HCT116 (cell line): ENCODE measurements at regions not wholly inside any gene's neighbourhood (a gene's known extent, or its start where the extent isn't known, plus 50 kb on each side); places are given as distances from the start of the nearest gene placed in this dataset.

Source experiments
- ATAC-seq: fragments of 200-7000 bp; cut with Tn5 transposase; 2 replicates; pipeline ENCODE4 v1.9.1; 2020; ENCODE audit warnings: mild to moderate bottlenecking, moderate library complexity
- BruUV-seq: library from RNA; stranded (reverse); fragments of 400-500 nt; replicated peaks from 2 replicates; lab custom pipeline; 2021; lab: Mats Ljungman, UMichigan
- CTCF ChIA-PET: fragments of 300-600 bp; sonication (Branson Sonifier 250); formaldehyde crosslinking; loops from one replicate; lab custom pipeline; 2021; ENCODE audit warnings: antibody characterized with exemption; lab: Charles Lee
- POLR2A ChIA-PET: fragments of 300-600, 350-600 bp; sonication (Branson Sonifier 250); formaldehyde crosslinking; loops from one replicate; lab custom pipeline; 2021; ENCODE audit warnings: antibody characterized with exemption; lab: Charles Lee
- RAD21 ChIA-PET, 2 experiments: fragments of 300-600 bp; sonication (Branson Sonifier 250); formaldehyde crosslinking; loops; one replicate each; lab custom pipeline; 2023; ENCODE audit warnings: low total read pairs in 2 of 2; ENCODE audit not compliant: uncharacterized antibody in 2 of 2, unreplicated experiment in 2 of 2, low non-redundant PET in 1 of 2; lab: Charles Lee
- DNase-seq: peaks from one replicate; pipeline ENCODE4 v3.0.0-alpha.2; 2010; ENCODE audit warnings: low read depth, low spot score
- H2AFZ ChIP-seq: fragments of 200-600 bp; shearing (Covaris generic), sonication (generic); 2 replicates; pipeline ENCODE4 v1.6.1; 2017; ENCODE audit warnings: low read depth, mixed run types, mixed read lengths, antibody characterized with exemption, low read length; ENCODE audit not compliant: poor library complexity, severe bottlenecking
- H3K27ac ChIP-seq: 2 replicates; pipeline ENCODE4 v1.5.1; 2012; ENCODE audit warnings: low read depth, low read length
- H3K27me3 ChIP-seq: fragments of 200-600 bp; sonication (generic); 2 replicates; pipeline ENCODE4 v1.6.1; 2016; ENCODE audit warnings: mixed run types, low read length, mixed read lengths; ENCODE audit not compliant: insufficient read depth
- H3K36me3 ChIP-seq, 2 experiments: fragments of 200-500 bp in 1 of 2; fragments of 200-600 bp in 1 of 2; sonication (Bioruptor generic) in 1 of 2; sonication (generic) in 1 of 2; 2 replicates each; pipeline versions ENCODE4 v1.5.1 to v1.6.1; 2014 to 2016; ENCODE audit warnings: low read length in 2 of 2, inconsistent platforms in 1 of 2, mixed read lengths in 1 of 2, mixed run types in 1 of 2; ENCODE audit not compliant: insufficient read depth in 2 of 2, control insufficient read depth in 1 of 2
- H3K4me1 ChIP-seq, 2 experiments: fragments of 200-600 bp in 1 of 2; sonication (generic) in 1 of 2; 2 replicates each; pipeline versions ENCODE4 v1.5.1 to v1.6.1; 2012 to 2017; ENCODE audit warnings: low read length in 2 of 2, inconsistent platforms in 1 of 2, mild to moderate bottlenecking in 1 of 2, mixed read lengths in 1 of 2, mixed run types in 1 of 2, moderate library complexity in 1 of 2; ENCODE audit not compliant: insufficient read depth in 2 of 2, control insufficient read depth in 1 of 2
- H3K4me2 ChIP-seq: fragments of 200-600 bp; sonication (generic); 2 replicates; pipeline ENCODE4 v1.6.1; 2017; ENCODE audit warnings: mixed run types, low read length, mixed read lengths
- H3K4me3 ChIP-seq, 2 experiments: fragments of 200-600 bp in 1 of 2; sonication (generic) in 1 of 2; replicated peaks in 1 of 2; 2 replicates each; pipeline ENCODE4 v1.5.1; 2011 to 2016; ENCODE audit warnings: low read length in 2 of 2, control low read depth in 1 of 2, low read depth in 1 of 2, mild to moderate bottlenecking in 1 of 2, mixed read lengths in 1 of 2, mixed run types in 1 of 2
- H3K79me2 ChIP-seq: fragments of 200-600 bp; sonication (generic); 2 replicates; pipeline ENCODE4 v1.6.1; 2017; ENCODE audit warnings: mild to moderate bottlenecking, mixed run types, low read length, moderate library complexity, mixed read lengths; ENCODE audit not compliant: insufficient read depth
- H3K9ac ChIP-seq: fragments of 200-600 bp; sonication (generic); 2 replicates; pipeline ENCODE4 v1.6.1; 2016; ENCODE audit warnings: low read length, mixed read lengths
- H3K9me2 ChIP-seq: fragments of 200-600 bp; sonication (generic), shearing (Covaris generic); 2 replicates; pipeline ENCODE4 v1.6.1; 2017; ENCODE audit warnings: mixed run types, mild to moderate bottlenecking, moderate library complexity; ENCODE audit not compliant: insufficient read depth
- H3K9me3 ChIP-seq, 2 experiments: fragments of 200-500 bp in 1 of 2; fragments of 200-600 bp in 1 of 2; sonication (Bioruptor generic) in 1 of 2; sonication (generic) in 1 of 2; 2 replicates each; pipeline ENCODE4 v1.6.1; 2014 to 2017; ENCODE audit warnings: low read length in 2 of 2, mixed read lengths in 2 of 2, inconsistent platforms in 1 of 2, low read depth in 1 of 2, mild to moderate bottlenecking in 1 of 2, mixed run types in 1 of 2, moderate library complexity in 1 of 2; ENCODE audit not compliant: control insufficient read depth in 1 of 2, insufficient read depth in 1 of 2
- H4K20me1 ChIP-seq: fragments of 200-600 bp; sonication (generic), shearing (Covaris generic); 2 replicates; pipeline ENCODE4 v1.6.1; 2017; ENCODE audit warnings: mixed run types, mild to moderate bottlenecking, moderate library complexity; ENCODE audit not compliant: insufficient read depth
- CBX3 ChIP-seq: IDR thresholded peaks from 2 replicates; pipeline ENCODE4 v1.6.1; 2012; ENCODE audit warnings: low read depth
- CEBPB ChIP-seq: IDR thresholded peaks from 2 replicates; pipeline ENCODE4 v1.6.1; 2012; ENCODE audit warnings: low read depth
- EGR1 ChIP-seq: IDR thresholded peaks from 2 replicates; pipeline ENCODE4 v1.6.1; 2012; ENCODE audit warnings: low read depth
- ELF1 ChIP-seq: IDR thresholded peaks from 2 replicates; pipeline ENCODE4 v1.6.1; 2012; ENCODE audit warnings: low read depth, borderline replicate concordance
- EZH2 ChIP-seq: fragments of 200-600 bp; sonication (generic); IDR thresholded peaks from 2 replicates; pipeline ENCODE4 v1.6.1; 2017; ENCODE audit warnings: antibody characterized with exemption, mixed run types
- EZH2phosphoT487 ChIP-seq: fragments of 200-600 bp; IDR thresholded peaks from 2 replicates; pipeline ENCODE4 v1.6.1; 2018; ENCODE audit warnings: antibody characterized with exemption, borderline replicate concordance
- FOSL1 ChIP-seq: IDR thresholded peaks from 2 replicates; pipeline ENCODE4 v1.6.1; 2012; ENCODE audit warnings: low read depth
- JUND ChIP-seq: IDR thresholded peaks from 2 replicates; pipeline ENCODE4 v1.6.1; 2012
- POLR2A ChIP-seq: IDR thresholded peaks from 2 replicates; pipeline ENCODE4 v1.7.0; 2011; ENCODE audit warnings: borderline replicate concordance; ENCODE audit not compliant: insufficient read depth, insufficient read length; ENCODE audit errors: extremely low read depth
- SP1 ChIP-seq: IDR thresholded peaks from 2 replicates; pipeline ENCODE4 v1.6.1; 2012; ENCODE audit warnings: low read depth
- TCF7L2 ChIP-seq: IDR thresholded peaks from 2 replicates; pipeline ENCODE4 v1.7.0; 2011; ENCODE audit warnings: borderline replicate concordance, inconsistent platforms; ENCODE audit not compliant: insufficient read depth, insufficient read length; ENCODE audit errors: extremely low read depth
- YY1 ChIP-seq: IDR thresholded peaks from 2 replicates; pipeline ENCODE4 v1.6.1; 2011; ENCODE audit warnings: low read length, low read depth, moderate library complexity, mild to moderate bottlenecking; ENCODE audit not compliant: insufficient replicate concordance; ENCODE audit errors: extremely low read depth
- intact Hi-C: fragments of 100-400 bp; cut with micrococcal nuclease; formaldehyde crosslinking; loops from 2 replicates; pipeline ENCODE4 v1.10.0; 2022
- TF ChIP-seq, protein P1 (sequence below): IDR thresholded peaks from 2 replicates; pipeline ENCODE4 v1.6.1; 2012
- TF ChIP-seq, protein P2 (sequence below): IDR thresholded peaks from 2 replicates; pipeline ENCODE4 v1.6.1; 2012; ENCODE audit warnings: low read depth
- TF ChIP-seq, protein P3 (sequence below): IDR thresholded peaks from 2 replicates; pipeline ENCODE4 v1.6.1; 2011; ENCODE audit warnings: mild to moderate bottlenecking, low read length, moderate library complexity; ENCODE audit not compliant: insufficient replicate concordance; ENCODE audit errors: extremely low read depth
- TF ChIP-seq, protein P4 (sequence below), 3 experiments: fragments of 200-600 bp in 1 of 3; sonication (generic) in 1 of 3; IDR thresholded peaks in 2 of 3; conservative IDR thresholded peaks in 1 of 3; 2 replicates each; pipeline ENCODE4 v1.5.1; 2012 to 2017; ENCODE audit warnings: low read depth in 2 of 3, low read length in 2 of 3, antibody characterized with exemption in 1 of 3, borderline replicate concordance in 1 of 3, control low read depth in 1 of 3, mild to moderate bottlenecking in 1 of 3, mixed read lengths in 1 of 3, mixed run types in 1 of 3, moderate library complexity in 1 of 3; ENCODE audit not compliant: insufficient read depth in 1 of 3

DNA sequence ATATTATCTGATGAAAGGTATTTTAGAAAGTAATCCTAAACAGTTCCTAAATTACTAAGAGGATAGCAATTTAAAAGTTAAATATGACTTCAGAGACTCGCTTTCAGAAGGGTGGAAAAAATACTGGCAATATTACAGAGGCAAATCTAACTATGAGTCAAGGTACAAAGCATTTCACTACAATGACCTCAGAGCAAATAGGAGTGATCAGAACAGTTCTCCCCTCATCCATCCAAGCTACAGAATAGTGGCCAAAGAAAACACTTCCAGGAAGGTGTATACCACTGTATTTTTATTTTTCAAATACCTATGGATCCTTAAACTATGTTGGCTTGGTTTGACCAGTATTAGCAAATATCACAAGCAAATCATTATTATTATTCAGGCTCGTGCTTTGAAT is 112.8 kb upstream of the ODAD2 start (continued):
- TF ChIP-seq JUND (peak; percentile 84), YY1 (no peak), ELF1 (no peak), EZH2 (no peak), CBX3 (peak; percentile 42; the same call in 1 of the 2 replicates)
- TF ChIP-seq, protein P1, sequence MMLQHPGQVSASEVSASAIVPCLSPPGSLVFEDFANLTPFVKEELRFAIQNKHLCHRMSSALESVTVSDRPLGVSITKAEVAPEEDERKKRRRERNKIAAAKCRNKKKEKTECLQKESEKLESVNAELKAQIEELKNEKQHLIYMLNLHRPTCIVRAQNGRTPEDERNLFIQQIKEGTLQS: no peak

DNA sequence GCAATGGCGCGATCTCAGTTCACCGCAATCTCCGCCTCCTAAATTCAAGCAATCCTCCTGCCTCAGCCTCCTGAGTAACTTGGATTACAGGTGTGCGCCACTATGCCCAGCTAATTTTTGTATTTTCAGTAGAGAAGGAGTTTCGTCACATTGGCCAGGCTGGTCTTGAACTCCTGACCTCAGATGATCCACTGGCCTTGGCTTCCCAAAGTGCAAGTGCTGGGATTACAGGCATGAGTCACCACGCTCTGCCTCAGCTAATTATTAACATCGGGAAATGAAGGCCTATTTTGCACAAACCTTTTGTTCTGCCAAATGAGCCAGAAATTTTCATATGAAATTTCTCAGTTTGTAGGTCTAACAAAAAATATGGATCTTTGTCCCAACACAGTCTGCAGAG is 106.7 kb upstream of the ODAD2 start:
- BruUV-seq: no TSS peak
- ATAC-seq (peak; percentile 74), DNase-seq (no peak)
- H3K79me2 ChIP-seq: no peaks in the 10 kb centered on the region
- no peaks in the 10 kb centered on the region for H3K27me3 ChIP-seq
- intact Hi-C loops: loop anchor here (10.0 kb wide), 1 partner anchor 321 kb away; no protein-coding TSS in a partner anchor
- peak overlapping the region; percentile 96 for H3K27ac ChIP-seq
- ChIA-PET RAD21 (no interaction called here), CTCF (no interaction called here), POLR2A (interaction anchor here (1.6 kb wide), 1 partner anchor 12 kb away, joined by 5 read pairs; no protein-coding TSS in a partner anchor)
- H3K4me3 ChIP-seq: no peak overlapping the region
- peak overlapping the region; percentile 12; the same call in 1 of the 2 replicates for H3K9ac ChIP-seq
- H3K9me2 ChIP-seq: no peaks in the 10 kb centered on the region
- no peak overlapping the region for H2AFZ ChIP-seq
- H3K4me1 ChIP-seq: peaks cover 43 to 70% of the 10 kb centered on the region in 2 experiments
- H4K20me1 ChIP-seq: no peaks in the 10 kb centered on the region
- H3K36me3 ChIP-seq: peaks cover 0 to 8% of the 10 kb centered on the region in 2 experiments; a peak in 1 of 4 replicates
- H3K4me2 ChIP-seq: peak overlapping the region; percentile 47
- H3K9me3 ChIP-seq: no peaks in the 10 kb centered on the region
- TF ChIP-seq, protein P2, sequence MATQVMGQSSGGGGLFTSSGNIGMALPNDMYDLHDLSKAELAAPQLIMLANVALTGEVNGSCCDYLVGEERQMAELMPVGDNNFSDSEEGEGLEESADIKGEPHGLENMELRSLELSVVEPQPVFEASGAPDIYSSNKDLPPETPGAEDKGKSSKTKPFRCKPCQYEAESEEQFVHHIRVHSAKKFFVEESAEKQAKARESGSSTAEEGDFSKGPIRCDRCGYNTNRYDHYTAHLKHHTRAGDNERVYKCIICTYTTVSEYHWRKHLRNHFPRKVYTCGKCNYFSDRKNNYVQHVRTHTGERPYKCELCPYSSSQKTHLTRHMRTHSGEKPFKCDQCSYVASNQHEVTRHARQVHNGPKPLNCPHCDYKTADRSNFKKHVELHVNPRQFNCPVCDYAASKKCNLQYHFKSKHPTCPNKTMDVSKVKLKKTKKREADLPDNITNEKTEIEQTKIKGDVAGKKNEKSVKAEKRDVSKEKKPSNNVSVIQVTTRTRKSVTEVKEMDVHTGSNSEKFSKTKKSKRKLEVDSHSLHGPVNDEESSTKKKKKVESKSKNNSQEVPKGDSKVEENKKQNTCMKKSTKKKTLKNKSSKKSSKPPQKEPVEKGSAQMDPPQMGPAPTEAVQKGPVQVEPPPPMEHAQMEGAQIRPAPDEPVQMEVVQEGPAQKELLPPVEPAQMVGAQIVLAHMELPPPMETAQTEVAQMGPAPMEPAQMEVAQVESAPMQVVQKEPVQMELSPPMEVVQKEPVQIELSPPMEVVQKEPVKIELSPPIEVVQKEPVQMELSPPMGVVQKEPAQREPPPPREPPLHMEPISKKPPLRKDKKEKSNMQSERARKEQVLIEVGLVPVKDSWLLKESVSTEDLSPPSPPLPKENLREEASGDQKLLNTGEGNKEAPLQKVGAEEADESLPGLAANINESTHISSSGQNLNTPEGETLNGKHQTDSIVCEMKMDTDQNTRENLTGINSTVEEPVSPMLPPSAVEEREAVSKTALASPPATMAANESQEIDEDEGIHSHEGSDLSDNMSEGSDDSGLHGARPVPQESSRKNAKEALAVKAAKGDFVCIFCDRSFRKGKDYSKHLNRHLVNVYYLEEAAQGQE: no peak
- TF ChIP-seq CEBPB (peak; percentile 84), FOSL1 (peak; percentile 86), YY1 (no peak), ELF1 (no peak), TCF7L2 (no peak), EZH2phosphoT487 (no peak), POLR2A (no peak), EGR1 (no peak), CBX3 (peak; percentile 91), SP1 (peak; percentile 87)
- TF ChIP-seq, protein P1: no peak; the same call in 1 of the 2 replicates
- TF ChIP-seq, protein P3, sequence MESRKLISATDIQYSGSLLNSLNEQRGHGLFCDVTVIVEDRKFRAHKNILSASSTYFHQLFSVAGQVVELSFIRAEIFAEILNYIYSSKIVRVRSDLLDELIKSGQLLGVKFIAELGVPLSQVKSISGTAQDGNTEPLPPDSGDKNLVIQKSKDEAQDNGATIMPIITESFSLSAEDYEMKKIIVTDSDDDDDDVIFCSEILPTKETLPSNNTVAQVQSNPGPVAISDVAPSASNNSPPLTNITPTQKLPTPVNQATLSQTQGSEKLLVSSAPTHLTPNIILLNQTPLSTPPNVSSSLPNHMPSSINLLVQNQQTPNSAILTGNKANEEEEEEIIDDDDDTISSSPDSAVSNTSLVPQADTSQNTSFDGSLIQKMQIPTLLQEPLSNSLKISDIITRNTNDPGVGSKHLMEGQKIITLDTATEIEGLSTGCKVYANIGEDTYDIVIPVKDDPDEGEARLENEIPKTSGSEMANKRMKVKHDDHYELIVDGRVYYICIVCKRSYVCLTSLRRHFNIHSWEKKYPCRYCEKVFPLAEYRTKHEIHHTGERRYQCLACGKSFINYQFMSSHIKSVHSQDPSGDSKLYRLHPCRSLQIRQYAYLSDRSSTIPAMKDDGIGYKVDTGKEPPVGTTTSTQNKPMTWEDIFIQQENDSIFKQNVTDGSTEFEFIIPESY: no peak
- TF ChIP-seq, protein P4, sequence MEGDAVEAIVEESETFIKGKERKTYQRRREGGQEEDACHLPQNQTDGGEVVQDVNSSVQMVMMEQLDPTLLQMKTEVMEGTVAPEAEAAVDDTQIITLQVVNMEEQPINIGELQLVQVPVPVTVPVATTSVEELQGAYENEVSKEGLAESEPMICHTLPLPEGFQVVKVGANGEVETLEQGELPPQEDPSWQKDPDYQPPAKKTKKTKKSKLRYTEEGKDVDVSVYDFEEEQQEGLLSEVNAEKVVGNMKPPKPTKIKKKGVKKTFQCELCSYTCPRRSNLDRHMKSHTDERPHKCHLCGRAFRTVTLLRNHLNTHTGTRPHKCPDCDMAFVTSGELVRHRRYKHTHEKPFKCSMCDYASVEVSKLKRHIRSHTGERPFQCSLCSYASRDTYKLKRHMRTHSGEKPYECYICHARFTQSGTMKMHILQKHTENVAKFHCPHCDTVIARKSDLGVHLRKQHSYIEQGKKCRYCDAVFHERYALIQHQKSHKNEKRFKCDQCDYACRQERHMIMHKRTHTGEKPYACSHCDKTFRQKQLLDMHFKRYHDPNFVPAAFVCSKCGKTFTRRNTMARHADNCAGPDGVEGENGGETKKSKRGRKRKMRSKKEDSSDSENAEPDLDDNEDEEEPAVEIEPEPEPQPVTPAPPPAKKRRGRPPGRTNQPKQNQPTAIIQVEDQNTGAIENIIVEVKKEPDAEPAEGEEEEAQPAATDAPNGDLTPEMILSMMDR (IDR thresholded peaks at IDR 0.05 in 2 of 3, conservative IDR thresholded peaks at IDR 0.05 in 1 of 3; ENCODE audit: borderline replicate concordance in 1 of 3, insufficient read depth in 1 of 3, low read depth in 2 of 3, low read length in 2 of 3): no peak
